H1 (cell line): ENCODE measurements at regions not wholly inside any gene's neighbourhood (a gene's known extent, or its start where the extent isn't known, plus 50 kb on each side); places are given as distances from the start of the nearest gene placed in this dataset.

Experiments
- USF2 ChIP-seq: IDR thresholded peaks from 2 replicates; pipeline ENCODE4 v1.6.1; 2011; ENCODE audit warnings: low read length, improper control_type of control experiment

GRCh38 chr16:51569203-51569931 is 418.3 kb upstream of the SALL1 start (continued):
- TF ChIP-seq USF2, result no peak
- TF ChIP-seq, all 59 proteins: peak for 0
